HG03432 (cell line): ENCODE measurements at regions not wholly inside any gene's neighbourhood (a gene's known extent, or its start where the extent isn't known, plus 50 kb on each side); places are given as distances from the start of the nearest gene placed in this dataset.
"Not testable (repeated sequence)": the region's sequence is repeated elsewhere in the genome, so short reads cannot be mapped to it uniquely, and the experiment has no call there.

Experiments
- ATAC-seq: cut with Tn5 transposase; IDR thresholded peaks from one replicate; pipeline ENCODE4 v1.9.1; 2021; ENCODE audit warnings: mild to moderate bottlenecking, moderate library complexity; ENCODE audit not compliant: unreplicated experiment

DNA sequence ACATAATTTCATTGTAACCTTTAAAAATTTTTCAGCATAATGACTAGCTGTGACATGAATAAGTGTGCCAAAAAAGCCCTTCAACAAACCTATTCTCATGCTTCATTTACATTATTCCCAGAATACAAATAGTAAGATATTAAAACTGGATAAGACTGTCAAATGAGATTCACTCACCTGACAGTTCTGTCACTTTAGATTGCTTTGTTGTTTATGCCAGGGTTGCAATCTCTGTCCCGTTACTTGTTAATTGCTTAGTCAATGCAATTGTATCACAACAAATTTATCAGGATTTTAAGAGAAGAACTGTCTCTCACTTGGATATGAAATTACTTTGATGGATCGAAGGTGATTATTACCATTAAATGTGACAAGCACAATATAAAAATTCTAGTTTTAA lies 616.0 kb upstream of the IGFBP7 start:
- ATAC-seq: no peak

DNA sequence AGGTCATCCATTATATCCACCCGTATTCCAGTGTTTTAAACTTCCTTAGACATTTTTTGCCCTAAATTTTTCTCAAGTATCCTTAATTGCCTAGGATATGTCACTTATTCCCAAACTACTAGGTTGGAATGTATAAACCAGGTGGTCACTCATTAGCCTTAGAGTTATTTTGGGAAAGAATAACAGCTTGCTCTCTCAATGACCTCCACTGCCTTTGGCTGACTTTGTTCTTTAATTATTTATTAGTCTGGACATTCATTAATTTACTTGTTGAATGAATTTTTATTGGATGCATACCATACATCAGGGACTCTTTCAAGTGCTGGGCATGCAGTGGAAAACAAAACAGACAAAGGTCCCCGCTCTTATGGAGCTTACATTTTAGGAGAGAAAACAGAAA lies 609.3 kb upstream of the IGFBP7 start:
- no peak for ATAC-seq

DNA sequence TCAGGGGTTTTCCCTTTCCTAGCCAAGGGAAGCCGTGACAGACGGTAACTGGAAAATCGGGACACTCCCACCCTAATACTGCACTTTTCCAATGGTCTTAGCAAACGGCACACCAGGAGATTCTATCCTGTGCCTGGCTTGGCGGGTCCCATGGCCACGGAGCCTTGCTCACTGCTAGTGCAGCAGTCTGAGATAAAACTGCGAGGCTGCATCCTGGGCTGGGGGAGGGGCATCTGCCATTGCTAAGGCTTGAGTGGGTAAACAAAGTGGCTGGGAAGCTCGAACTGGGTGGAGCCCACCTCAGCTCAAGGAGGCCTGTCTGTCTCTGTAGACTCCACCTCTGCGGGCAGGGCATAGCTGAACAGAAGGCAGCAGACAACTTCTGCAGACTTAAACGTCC lies 604.1 kb upstream of the IGFBP7 start:
- ATAC-seq: not testable (repeated sequence)

DNA sequence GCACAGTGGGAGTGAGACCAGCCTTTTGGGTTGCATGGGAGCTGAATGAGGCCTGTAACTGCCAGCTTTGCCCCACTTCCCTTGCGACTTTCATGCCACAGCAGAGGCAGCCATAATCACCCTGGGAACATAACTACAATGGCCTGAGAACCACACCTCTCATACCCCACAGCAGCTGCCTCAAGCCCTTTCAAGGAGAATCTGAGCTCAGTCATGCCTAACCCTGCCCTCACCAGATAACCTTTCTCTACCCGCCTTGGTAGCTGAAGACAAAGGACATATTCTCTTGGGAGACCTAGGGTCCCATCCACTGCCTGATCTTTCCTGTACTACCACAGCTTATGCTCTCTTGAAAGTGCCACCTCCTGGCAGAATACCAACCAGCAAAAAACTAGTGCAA lies 599.9 kb upstream of the IGFBP7 start:
- ATAC-seq: peak; percentile 86

DNA sequence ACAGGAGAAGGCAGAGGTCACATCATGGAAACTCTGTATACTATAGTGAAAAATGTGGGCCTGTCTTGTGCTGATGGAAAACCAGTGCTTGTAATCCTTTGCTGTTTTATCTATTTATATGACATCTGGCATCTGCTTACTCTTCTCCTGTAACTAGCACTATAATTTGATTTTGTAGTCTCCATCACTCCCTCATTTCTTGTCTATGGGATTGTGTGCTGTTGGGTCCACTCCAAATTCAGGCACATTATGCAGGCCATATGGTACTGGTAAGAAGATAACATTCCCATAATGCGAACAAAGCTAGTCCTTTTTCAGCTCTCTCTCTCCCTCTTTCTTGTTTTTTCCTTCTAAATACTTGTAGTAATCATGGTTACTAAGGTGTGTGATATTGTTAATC lies 581.2 kb upstream of the IGFBP7 start:
- ATAC-seq: no peak

DNA sequence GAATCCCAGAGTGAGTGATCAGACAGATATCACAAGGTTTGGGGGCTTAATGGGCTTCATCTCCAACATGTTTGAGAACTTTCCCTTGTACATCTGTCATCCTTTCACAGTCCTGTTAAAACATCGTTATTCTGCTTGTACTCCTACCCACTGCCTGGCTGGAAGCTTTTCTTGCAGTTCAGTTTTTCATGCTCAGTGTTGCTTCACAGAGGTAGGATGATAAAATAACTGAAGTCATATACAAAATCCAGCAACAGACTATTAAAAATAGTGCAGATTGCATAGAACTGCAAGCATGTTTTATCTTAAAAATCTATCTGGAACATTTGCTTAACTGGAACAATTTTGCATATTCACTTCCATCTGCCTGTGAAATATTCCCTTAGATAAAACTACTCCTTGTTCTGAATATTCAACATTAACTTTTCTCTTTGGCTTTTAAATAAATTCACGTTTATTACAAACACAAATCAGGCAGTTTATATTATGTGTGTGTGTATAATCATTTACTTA lies 579.6 kb upstream of the IGFBP7 start:
- ATAC-seq: no peak

DNA sequence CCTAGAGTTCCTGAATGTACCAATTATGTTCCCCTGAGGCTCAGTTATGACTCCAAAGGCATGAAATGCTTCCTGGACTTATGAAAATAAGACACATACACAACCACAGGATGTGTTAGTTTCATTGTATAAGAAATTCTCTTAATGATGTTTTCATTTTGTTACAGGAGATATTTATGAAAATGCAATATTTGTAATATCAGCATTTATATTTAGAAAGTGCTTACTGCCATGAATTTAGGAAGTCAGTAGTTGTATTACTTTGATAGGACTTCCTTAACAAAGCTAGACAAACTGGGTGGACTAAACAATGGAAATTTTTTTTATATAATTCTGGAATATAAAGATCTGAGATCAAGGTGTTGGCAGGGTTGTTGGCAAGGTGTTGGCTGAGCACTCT lies 572.1 kb upstream of the IGFBP7 start:
- ATAC-seq: no peak

DNA sequence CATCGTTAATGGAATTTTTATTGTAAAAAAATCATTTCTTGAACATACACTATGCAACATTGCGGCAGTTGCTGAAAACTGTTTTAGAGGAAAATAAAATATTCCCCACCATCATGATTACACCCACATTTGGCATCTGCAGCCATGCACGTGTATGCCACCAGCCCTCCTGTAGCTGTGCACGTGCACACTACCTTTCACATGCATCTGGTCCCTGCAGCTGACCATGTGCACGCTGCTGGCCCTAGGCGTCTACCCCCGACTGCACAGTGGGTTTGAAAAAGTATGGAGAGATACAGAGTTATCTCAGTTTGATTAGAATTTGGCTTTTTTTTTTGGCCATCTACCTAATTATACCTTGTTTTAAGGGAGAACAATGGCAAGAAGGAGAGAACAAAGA lies 569.8 kb upstream of the IGFBP7 start:
- no peak for ATAC-seq

DNA sequence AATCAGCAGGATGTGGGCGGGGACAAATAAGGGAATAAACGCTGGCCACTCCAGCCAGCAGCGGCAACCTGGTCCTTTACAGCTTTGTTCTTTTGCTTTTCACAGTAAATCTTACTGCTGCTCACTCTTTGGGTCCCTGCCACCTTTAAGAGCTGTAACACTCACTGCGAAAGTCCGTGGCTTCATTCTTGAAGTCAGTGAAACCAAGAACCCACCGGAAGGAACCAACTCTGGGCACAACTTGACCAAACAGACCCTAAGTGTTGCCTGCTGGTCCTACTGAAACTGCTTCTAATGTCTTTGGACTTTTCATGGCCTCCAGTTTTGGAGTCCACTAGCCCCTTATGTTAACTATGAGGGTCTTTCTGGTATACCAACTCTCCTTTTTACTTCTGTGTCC lies 566.2 kb upstream of the IGFBP7 start:
- no peak for ATAC-seq

DNA sequence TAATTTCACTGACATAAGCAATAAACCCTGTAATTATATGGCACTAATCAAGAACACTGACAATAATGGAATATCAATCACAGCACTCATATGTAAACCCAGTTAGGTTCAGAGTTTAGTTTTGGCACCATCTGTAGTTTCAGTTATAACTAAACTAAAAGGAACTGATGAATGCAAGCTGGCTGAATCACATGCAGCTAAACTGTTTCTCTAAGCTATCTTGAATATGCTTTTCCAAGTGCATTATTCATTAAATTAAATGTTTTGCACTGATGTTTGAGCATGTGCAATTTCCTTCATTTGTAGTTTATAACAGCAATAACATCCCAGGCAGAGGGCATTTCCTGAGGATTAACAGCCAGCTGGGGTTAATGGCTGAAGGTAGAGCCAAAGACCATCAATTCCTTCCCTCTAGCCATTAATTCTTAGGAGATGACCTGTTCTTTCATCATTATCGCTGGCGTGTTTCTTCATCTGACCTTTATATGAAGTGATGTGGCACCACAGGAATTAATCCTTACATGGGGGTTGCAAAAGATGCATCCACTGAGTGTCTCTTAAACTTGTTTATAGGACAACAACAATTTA lies 562.8 kb upstream of the IGFBP7 start:
- no peak for ATAC-seq

DNA sequence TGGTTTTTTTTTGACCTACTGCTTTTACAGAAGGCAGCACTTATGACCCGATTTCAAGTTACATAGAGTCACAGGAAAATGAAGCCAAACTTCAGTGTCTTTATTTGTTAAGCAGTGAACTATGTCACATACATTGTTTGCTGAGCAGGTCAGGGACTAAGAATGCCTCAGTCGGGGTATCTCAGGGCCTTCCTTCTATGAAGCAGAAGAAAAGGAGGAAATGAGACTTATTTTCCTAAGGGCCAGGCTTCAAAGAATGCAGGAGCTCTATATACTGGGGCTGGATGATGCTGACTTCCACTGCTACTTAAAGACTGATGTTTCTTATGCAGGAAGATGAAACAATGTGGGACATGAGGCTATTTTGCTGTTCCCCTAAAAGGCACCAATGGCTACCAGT lies 558.4 kb upstream of the IGFBP7 start:
- no peak for ATAC-seq

DNA sequence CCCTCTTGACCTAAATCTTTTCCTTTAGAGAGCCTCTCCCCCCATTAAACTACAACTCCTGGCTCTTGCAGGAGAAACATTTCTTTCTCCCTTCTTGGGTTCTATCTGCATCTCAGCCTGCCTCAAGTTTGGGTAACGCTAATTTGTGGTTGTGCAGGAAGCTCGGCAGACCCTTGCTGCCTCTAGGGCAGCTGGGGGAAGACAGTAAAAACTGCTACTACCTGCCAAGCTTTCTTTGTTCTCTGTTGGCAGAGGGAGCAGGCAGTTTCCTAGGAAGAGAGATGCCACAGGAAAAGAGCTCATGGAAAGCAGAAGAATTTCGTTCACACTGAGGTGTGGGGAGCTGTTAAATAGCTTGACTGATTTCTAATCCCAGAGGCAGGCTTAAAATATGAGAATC lies 555.6 kb upstream of the IGFBP7 start:
- ATAC-seq: no peak

DNA sequence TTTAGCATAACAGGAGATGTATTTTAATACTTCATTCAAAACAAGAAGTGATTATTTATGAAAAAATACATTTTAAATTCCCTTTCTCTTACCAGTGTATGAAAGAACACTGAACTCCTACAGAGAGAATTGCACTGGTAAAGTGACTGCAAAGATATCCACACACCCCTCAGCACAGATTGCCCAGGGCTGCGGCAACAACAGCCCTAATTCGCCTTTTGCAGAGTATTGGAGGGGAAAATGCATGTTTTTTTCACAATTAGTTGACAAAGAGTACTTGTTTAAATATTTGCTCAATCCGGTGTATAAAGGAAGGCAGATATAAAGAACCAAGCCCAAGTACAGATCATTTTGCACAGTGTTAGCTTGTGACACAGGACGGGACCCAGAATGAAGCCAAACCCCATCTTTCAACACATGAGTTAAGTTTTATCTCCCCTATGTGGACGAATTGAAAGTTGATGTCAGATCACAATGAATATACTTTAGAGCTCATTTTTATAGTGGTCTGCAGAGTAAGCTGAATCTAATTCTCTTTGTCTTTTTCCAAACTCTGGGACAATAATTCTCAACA lies 551.4 kb upstream of the IGFBP7 start:
- no peak for ATAC-seq

DNA sequence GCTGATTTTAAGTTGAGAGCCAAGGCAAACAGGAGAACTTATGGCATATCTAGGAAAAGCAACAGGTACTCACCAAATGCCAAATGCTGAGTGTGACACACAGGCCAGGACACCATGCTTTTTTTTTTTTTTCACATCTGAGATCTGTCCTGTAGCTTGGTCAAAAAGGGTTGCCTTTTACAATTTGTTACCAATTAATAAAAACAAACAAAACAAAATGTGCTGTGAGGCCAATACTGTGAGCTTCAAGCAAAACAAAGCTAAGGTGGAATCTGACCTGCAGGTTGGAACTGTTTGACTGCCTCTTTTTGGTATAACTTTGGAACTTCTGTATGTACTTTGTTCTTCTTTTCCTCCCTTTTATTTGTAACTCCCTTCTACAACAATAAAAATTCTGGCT lies 548.5 kb upstream of the IGFBP7 start:
- ATAC-seq: no peak

DNA sequence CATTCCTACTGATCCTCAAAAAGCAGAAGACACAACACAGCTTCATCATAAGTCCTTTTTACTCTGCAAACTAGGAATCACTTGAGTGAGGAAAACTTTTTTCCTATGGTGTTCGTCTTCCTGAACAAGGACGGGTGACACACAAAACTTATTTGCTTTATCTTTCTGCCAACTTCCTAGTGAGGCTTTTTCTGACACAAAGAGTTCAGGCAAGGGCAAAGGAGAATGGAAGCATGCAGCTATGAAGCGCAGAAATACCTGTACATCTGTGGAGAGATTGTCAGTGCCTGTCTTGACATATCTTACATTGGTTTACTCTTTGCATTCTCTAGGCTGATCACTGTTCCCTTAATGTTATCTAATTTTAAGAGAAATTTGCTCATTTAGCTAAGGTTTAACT lies 548.0 kb upstream of the IGFBP7 start:
- no peak for ATAC-seq

DNA sequence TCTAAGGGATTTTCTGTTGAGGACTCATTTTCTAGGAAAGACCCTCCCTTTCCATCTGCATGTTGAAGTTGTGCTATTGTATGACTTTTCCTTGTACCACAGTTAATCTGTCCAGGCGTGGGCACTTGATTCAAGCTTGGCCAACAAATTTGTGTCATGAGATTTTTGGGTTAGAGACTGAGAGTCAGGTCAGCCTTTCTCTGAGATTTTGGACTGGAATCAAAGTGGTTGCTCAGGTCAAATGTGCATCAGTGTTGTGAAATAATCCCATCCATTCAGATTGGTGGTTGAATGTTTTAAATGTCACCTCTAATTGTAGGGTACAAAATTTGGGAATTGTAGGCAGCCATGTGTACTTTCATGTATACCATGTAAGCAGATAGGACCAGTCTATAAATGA lies 545.2 kb upstream of the IGFBP7 start:
- ATAC-seq: no peak

DNA sequence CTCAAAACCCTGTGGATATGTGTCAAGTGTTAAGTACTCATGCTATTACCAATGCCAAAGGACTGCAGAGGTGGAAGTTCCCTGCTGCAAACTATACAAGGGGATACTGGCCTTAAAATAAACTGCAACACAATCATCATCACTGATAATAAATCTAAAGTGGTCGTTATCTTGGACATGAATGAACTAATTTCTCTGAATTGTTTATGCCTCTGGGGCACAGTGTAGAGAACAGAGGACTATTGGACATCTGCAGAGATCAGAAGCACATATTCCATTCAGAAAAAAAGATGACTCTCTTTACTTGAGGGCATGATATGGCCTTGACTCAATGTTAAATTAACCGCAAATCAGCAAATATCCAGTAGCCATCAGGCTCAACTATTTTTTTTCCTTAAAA lies 542.6 kb upstream of the IGFBP7 start:
- ATAC-seq: no peak

DNA sequence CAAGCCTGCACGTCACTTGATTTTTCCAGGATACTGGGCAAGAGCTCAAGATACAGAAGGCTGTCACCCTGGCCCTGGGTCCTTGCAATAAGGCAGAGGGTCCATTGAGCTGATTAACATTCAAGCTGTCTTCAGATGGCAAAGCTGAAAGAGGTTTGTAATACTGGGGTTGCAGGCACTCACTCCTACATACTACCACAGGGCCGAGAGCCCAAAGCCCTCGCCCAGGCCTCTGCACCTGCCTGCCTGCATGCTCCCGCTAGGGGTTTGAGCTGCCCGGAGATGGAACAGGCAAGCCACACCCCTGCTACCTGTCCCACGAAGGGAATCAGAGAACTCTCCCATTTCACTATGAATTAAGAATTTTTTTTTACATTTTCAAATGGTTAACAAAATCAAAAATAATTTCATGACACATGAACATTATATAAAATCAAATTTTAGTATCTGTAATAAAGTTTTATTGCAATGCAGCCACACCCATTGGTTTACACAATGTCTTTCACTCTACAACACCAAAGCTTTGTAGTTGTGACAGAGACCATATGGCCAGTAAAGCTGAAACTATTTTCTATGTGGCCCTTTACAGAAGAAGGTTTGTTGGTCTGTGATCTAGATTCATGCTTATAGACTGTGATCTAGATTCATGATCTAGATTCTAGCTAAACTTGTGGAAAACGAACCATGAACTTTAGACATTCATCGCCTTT lies 530.4 kb upstream of the IGFBP7 start:
- no peak for ATAC-seq

DNA sequence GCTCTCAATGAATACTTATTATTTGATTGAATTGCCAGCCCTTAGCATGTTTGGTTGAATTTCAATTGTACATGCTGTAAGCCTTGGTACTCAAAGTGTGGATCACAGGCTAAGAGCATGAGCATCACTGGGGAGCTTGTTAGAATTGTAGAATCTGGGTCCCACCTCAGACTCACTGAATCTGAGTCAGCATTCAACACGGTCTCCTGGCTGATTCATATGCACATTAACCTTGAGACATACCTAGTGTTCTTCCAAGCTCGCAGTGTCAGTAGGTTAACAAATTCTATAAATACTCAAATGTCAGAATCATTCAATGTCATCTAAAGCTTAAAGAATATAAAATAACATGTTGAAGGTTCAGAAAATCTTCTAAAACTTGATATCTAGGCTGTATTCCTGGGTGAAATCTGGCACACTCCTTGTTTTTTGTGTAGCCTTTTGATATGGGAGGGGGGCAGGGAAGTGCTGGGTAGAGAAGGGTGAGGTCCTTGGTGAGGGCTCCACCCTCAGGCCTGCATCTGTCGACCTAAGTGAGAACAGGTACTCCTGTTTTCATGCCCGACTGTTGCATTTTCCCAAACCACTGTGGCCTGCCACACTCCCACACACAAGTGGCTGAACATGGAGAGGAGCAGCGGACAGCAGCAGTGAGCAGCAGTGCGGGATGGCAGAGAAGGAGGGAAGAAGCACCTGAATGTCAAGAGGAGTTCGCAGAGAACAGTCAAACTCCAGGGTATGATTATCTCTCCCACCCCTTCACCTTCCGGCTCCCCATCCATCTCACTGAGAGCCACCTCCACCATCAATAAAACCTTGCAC lies 529.6 kb upstream of the IGFBP7 start:
- ATAC-seq: no peak

DNA sequence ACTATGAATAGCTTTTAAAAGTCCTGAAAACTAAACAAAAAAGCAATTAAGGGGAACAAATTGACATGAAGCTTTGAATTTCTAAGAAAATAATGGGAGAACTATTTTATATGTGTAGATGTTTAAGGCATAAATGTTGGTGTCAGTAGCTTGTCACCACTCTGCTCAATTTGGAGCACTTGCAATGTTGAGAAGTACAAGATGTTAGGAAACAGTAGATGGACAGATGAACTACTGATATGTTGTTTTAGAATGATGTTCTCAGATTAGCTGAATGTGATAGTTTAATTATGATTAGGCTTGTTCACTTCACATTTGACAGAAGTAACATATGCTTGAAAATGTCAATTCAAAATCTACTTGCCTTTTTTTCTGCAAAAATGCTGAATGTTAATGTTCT lies 525.7 kb upstream of the IGFBP7 start:
- ATAC-seq: no peak

DNA sequence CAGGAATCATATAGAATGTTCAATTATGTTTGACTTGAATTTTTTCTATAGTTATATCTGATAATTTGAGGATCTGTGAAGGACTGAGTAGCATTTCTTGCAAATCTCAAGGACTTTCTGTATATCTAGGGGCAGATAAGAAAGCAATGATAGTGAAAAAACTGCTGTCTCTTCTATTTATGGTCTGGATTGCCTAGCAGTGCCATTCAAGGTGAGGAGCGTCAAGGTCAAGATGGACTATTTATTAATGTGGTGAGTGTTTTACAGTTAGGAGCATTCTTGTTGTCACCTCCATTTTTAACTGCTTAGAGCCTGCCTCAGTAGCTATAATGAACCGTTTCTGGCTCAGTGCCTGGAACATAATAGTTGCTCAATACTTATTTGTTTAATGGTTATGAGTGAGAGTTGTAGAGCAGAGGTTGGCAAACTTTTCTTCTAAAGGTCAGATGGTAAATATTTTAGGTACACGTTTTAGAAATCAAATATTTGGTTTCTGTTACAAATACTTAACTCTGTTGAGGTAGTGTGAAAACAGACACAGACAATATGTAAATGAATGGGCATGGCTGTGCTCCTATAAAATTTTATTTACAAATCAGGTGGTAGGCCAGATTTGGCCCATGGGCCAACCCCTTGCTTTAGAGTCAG lies 523.2 kb upstream of the IGFBP7 start:
- no peak for ATAC-seq
